ENCODE measurements at regions not wholly inside any gene's neighbourhood (a gene's known extent, or its start where the extent isn't known, plus 50 kb on each side); places are given as distances from the start of the nearest gene placed in this dataset.
"Not testable (repeated sequence)": the region's sequence is repeated elsewhere in the genome, so short reads cannot be mapped to it uniquely, and the experiment has no call there.

DNA sequence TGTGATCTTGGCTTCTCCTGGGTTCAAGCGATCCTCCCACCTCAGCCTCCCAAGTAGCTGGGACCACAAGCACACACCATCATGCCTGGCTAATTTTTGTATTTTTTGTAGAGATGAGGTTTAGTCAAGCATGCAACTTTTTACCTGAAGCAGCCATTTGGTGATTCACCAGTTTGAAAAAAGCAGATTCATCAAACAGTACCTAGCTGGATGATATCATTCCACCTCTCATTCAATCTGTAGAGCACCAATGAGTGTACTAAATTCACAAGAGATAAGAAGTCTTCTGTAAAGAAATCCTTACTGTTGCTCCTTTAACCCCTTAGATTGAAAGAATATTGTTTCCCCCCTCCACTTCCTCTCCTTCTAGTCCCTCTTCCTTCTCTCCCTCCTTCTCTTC is 261.1 kb upstream of the RFC3 start:
- Mint-ChIP-seq H3K27ac (no peak overlapping the region), H3K27me3 (ENCODE audit: insufficient read depth) (peaks cover 2% of the 10 kb centered on the region; the same call in 1 of the 2 replicates), H3K4me1 (ENCODE audit: low read depth) (peaks cover 11% of the 10 kb centered on the region), H3K4me3 (no peak overlapping the region), H3K9me3 (no peaks in the 10 kb centered on the region), H3K36me3 (ENCODE audit: low read depth) (no peaks in the 10 kb centered on the region)
- TF ChIP-seq, protein P1, sequence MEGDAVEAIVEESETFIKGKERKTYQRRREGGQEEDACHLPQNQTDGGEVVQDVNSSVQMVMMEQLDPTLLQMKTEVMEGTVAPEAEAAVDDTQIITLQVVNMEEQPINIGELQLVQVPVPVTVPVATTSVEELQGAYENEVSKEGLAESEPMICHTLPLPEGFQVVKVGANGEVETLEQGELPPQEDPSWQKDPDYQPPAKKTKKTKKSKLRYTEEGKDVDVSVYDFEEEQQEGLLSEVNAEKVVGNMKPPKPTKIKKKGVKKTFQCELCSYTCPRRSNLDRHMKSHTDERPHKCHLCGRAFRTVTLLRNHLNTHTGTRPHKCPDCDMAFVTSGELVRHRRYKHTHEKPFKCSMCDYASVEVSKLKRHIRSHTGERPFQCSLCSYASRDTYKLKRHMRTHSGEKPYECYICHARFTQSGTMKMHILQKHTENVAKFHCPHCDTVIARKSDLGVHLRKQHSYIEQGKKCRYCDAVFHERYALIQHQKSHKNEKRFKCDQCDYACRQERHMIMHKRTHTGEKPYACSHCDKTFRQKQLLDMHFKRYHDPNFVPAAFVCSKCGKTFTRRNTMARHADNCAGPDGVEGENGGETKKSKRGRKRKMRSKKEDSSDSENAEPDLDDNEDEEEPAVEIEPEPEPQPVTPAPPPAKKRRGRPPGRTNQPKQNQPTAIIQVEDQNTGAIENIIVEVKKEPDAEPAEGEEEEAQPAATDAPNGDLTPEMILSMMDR (IDR thresholded peaks at IDR 0.05): no peak
- DNase-seq: no peak

DNA sequence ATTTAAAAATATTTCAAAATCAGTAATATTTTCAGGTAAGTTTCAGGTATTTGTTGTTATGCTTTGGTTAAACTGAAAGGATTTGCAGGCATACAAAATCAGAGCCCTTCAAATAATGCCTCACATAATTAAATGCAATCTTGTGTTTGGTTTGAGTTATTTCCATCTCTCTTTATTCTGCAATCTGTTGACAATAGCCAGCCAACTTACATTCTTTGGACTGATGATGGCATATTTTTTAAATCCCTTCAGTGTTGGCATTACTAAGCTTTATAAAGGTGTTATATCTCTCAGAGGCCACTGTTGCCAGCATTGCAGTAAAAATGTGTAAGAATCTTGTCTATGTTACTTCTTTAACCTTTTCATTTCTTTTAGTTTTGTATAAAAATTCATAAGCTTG is 257.2 kb upstream of the RFC3 start:
- H3K4me1 Mint-ChIP-seq (ENCODE audit: low read depth): peaks cover 7% of the 10 kb centered on the region
- H3K9me3 Mint-ChIP-seq: no peaks in the 10 kb centered on the region
- no peak for DNase-seq
- no peaks in the 10 kb centered on the region for H3K36me3 Mint-ChIP-seq (ENCODE audit: low read depth)
- TF ChIP-seq, protein P1 (IDR thresholded peaks at IDR 0.05): no peak
- peaks cover 2% of the 10 kb centered on the region; the same call in 1 of the 2 replicates for H3K27me3 Mint-ChIP-seq (ENCODE audit: insufficient read depth)
- H3K4me3 Mint-ChIP-seq: no peak overlapping the region
- no peak overlapping the region for H3K27ac Mint-ChIP-seq

DNA sequence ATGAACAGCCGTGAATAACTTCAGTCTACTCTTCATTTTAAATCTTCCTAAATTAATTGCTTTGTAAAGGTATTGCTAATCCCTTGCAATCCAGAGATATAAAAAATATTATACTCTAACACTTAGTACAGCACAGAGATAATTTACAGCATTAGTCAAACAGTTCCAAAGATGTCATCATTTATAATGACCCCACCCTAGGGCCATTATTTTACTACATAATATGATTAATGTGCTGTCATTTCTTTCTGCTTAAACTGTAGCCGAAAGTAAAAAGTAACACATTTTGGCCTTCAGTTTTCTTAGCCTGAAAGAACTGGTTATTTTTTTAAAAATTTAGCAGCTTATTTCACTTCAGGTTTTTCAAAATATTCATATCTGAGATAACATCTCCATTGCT is 256.3 kb upstream of the RFC3 start:
- Mint-ChIP-seq H3K4me3 (no peak overlapping the region), H3K9me3 (no peaks in the 10 kb centered on the region), H3K36me3 (ENCODE audit: low read depth) (no peaks in the 10 kb centered on the region), H3K4me1 (ENCODE audit: low read depth) (no peaks in the 10 kb centered on the region; the same call in 1 of the 2 replicates), H3K27me3 (ENCODE audit: insufficient read depth) (peaks cover 2% of the 10 kb centered on the region; the same call in 1 of the 2 replicates), H3K27ac (no peak overlapping the region)
- no peak for DNase-seq
- TF ChIP-seq, protein P1 (IDR thresholded peaks at IDR 0.05): no peak

DNA sequence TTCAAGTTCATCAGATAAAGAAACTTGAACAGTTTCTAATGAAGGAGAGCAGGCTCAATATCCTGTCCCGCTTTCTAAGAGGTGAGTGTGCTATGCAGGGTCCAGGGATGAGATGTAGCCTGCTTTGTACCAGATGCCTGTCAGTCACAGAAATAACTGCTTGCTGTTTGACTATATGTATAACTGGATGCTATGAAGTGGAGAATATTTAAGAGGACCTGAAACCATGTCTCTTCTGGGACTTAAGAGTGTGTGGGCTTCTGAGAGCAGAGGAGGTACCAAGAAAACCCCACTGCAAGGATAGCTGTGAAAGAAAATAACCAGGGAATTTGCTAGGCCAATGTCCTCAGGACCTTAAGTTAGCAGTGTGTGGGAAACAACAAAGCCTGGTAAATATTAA is 246.3 kb upstream of the RFC3 start:
- Mint-ChIP-seq H3K4me1 (ENCODE audit: low read depth) (no peaks in the 10 kb centered on the region; the same call in 1 of the 2 replicates), H3K4me3 (no peak overlapping the region), H3K36me3 (ENCODE audit: low read depth) (peaks cover 4% of the 10 kb centered on the region; the same call in 1 of the 2 replicates), H3K27ac (no peak overlapping the region), H3K27me3 (ENCODE audit: insufficient read depth) (no peaks in the 10 kb centered on the region; the same call in 1 of the 2 replicates), H3K9me3 (no peaks in the 10 kb centered on the region)
- no peak for DNase-seq
- TF ChIP-seq, protein P1 (IDR thresholded peaks at IDR 0.05): no peak

DNA sequence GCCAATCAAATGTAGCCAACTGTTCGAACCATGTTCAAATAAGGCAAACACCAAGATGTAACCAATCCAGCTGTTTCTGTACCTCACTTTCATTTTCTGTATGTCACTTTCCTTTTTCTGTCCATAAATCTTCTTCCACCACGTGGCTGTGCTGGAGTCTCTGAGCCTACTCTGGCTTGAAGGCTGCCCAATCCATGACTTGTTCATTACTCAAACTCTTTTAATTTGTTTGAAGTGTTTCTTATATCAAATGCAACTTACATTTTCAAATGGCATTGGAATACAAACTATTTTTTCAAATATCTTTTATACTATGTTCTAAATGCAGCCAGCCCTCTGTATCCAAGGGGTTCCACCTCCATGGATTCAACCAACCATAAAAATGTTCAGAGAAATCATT is 245.6 kb upstream of the RFC3 start:
- not testable (repeated sequence) for H3K36me3 Mint-ChIP-seq (ENCODE audit: low read depth)

DNA sequence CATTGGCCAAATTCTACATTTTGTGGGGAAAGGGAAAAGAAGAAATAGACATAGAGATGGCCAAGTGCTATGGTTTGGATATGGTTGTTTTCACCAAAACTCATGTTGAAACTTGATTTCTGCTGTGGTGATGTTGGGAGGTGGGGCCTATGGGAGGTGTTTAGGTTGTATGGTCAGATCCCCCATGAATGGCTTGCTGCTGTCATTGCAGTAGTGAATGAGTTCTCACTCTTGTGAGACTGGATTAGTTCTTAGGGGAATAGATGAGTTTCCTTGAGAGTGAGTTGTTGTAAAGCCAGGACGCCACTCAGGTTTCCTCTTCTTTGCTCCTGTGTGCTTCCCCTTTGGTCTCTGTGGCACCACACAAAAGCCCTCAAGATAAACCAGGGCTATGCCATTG is 242.6 kb upstream of the RFC3 start:
- H3K4me1 Mint-ChIP-seq (ENCODE audit: low read depth): no peaks in the 10 kb centered on the region; the same call in 1 of the 2 replicates
- no peak for DNase-seq
- TF ChIP-seq, protein P1 (IDR thresholded peaks at IDR 0.05): no peak
- H3K27ac Mint-ChIP-seq: no peak overlapping the region
- H3K4me3 Mint-ChIP-seq: no peak overlapping the region
- H3K36me3 Mint-ChIP-seq (ENCODE audit: low read depth): peaks cover 4% of the 10 kb centered on the region; the same call in 1 of the 2 replicates
- 0 out of 2 replicates have a peak, but pooled peaks cover 2% of the 10 kb centered on the region for H3K27me3 Mint-ChIP-seq (ENCODE audit: insufficient read depth)
- H3K9me3 Mint-ChIP-seq: no peaks in the 10 kb centered on the region

More for the DNA sequence above, 245.6 kb upstream of the RFC3 start:
- not testable (repeated sequence) for H3K9me3 Mint-ChIP-seq; H3K4me3 Mint-ChIP-seq; H3K27me3 Mint-ChIP-seq (ENCODE audit: insufficient read depth); H3K4me1 Mint-ChIP-seq (ENCODE audit: low read depth); DNase-seq; H3K27ac Mint-ChIP-seq
